Neural progenitor cell (in vitro differentiated cells): ENCODE measurements at regions not wholly inside any gene's neighbourhood (a gene's known extent, or its start where the extent isn't known, plus 50 kb on each side); places are given as distances from the start of the nearest gene placed in this dataset.

Experiments used
- CTCF ChIP-seq: fragments of 200-600 bp; sonication (generic); IDR thresholded peaks from 2 replicates; pipeline ENCODE4 v1.5.1; 2017; ENCODE audit warnings: antibody characterized with exemption, mild to moderate bottlenecking
- EZH2 ChIP-seq: fragments of 200-600 bp; sonication (generic); IDR thresholded peaks from 2 replicates; pipeline ENCODE4 v1.6.1; 2017; ENCODE audit warnings: antibody characterized with exemption, mild to moderate bottlenecking, moderate library complexity
- EZH2phosphoT487 ChIP-seq: fragments of 200-600 bp; sonication (generic); IDR thresholded peaks from 2 replicates; pipeline ENCODE4 v1.6.1; 2017; ENCODE audit warnings: antibody characterized with exemption

GRCh38 chr9:88319936-88320747 is 68.1 kb upstream of the SPIN1 start:
- no peak for TF ChIP-seq CTCF
- TF ChIP-seq EZH2, result no peak
- no peak for TF ChIP-seq EZH2phosphoT487
